PC-9 (cell line): ENCODE measurements at regions not wholly inside any gene's neighbourhood (a gene's known extent, or its start where the extent isn't known, plus 50 kb on each side); places are given as distances from the start of the nearest gene placed in this dataset.

Source experiments
- CTCF ChIP-seq: fragments of 200-600 bp; sonication (generic); conservative IDR thresholded peaks from 2 replicates; pipeline ENCODE4 v1.6.1; 2017; ENCODE audit warnings: mixed run types, antibody characterized with exemption, mild to moderate bottlenecking, moderate library complexity
- EZH2 ChIP-seq: fragments of 200-600 bp; sonication (generic); IDR thresholded peaks from 2 replicates; pipeline ENCODE4 v1.8.0; 2017; ENCODE audit warnings: antibody characterized with exemption, low read depth

DNA sequence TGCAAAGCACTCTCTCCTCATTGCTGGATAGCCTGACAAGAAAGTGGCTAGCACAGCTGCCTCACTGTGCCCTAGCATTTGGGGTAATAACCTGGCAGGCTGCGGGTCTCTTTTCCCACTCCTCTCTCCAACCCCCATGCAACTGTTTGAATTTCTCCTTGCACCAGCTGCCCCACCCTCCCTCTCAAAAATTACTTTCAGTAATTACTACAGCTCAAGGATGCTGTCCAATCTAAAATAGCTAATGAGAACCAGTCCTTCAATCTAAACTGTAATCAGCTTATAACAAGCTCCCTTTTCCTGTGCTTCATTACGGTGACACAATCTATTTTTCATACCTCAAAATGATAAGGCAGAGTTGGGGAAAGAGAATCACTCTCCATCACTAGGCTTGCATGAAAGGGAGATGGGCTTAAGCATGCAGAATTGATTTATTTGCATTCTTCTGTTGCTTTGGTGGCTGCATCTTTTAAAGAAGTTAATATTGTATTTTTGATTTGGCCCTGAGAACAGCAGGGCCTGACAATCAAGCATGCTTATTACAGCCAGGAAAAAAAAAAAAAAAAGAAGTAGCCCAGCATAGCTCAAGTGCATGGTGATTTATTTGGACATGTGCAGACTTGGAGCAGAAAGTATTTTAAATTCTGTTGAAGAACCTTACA is 881.8 kb downstream of the SLC4A3 start:
- TF ChIP-seq CTCF: no peak
- TF ChIP-seq EZH2: no peak
